CD4-positive, alpha-beta T cell treated with Interleukin-4 for 1 hour (primary cell): ENCODE measurements at regions not wholly inside any gene's neighbourhood (a gene's known extent, or its start where the extent isn't known, plus 50 kb on each side); places are given as distances from the start of the nearest gene placed in this dataset.

Source experiments
- DNase-seq, 2 donors: peaks; one replicate each; pipeline ENCODE4 v3.0.0-alpha.2; 2020 to 2022

DNA sequence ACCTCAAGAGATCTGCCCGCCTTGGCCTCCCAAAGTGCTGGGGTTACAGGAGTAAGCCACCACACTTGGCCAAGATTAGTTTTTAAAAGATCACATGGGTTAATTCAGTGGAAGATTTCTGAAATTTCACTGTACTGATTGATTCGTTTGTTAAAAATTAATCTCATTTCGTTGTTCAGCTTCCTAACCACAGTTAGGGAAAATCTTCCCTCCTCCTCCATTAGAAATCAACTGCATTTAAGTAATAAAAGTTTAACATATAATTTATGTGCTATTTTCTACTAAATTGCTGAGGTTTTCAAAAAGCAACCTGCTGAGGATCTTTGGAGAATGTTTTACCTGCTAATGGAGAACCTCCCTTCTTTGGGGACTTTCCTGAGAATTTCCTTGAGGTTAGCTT, 522.4 kb downstream of the GATA3 start:
- no peak for DNase-seq

DNA sequence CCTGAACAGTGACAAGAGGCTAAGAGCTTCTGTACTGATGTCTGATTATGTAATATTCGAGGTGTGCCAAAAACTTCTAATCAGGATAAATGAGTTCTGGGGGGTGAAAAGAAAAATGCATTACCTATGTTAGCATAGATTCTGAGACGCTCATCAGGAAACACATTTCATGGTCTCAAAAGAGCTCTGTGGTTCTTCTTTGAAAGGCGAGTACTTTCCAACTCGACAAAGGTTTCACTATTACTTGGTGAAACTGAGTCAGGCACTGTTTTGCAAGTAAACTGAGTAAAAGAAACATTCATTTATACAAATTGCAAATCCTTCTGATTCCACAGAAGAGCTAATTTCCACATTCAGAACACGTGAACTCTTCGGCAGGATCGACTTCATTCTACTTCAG, 523.2 kb downstream of the GATA3 start:
- DNase-seq = no peak

DNA sequence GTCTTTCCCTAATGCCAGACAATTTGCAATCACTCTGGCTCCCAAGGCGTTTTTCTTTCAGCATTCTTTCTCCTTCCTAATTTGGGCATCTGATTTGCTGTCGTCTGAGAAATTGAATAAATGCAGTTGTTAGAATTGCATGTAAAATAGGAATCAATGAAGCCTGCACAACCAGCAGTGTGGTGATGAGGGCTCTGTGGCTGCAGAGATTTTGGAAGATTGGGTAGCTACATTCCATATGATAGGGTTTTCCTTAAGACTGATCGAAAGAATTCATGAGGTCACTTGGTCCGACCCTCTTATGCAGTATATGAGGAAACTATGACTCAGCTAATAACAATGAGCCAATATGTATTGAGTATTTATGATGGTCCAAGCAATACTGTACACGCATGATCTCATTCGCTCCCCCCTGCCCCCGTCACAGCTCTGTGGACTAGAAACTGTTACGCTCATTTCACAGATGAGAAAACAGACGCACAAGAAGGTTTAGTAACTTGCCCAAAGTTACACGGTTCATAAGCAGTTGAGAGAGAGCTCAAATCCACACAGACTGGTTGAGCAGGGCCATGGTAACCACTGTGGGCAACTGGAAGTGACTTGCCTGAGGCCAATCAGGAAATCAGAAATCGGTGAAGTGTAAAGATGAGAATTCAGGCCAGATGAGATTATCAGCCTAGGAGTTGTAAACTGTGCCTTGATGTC, 527.2 kb downstream of the GATA3 start:
- DNase-seq = no peak

DNA sequence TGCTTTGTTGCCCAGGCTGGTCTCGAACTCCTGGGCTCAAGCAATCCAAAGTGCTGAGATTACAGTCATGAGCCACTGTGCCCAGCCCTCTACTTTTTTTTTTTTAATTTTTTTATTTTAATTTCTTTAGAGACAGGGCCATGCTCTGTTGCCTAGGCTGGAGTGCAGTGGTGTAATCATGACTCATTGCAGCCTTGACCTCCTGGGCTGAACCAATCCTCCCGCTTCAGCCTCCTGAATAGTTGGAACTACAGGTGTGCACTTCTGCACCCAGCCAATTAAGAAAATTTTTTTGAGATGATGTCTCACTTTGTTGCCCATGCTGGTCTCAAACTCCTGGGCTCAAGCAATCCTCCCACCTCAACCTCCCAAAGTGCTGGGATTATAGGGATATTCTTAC, 528.6 kb downstream of the GATA3 start:
- no peak for DNase-seq

DNA sequence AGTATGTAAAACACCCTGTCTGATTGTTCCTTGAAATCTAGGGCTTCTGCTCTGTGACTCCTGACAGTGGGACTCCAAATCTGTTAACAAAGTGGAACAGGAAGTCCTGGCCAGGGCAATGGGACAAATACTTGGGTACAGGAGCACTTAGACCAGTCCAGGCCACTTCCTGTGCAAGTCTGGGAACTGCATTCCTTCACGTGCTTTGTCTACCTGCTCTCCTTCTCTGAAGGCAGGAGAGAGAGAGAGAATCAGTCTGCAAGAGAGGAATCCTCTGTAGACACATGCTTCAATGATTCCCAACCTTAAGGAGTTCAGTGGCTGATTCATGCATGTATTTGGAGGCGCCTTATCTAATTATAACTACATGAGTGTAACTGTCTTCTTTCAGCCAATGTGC, 530.2 kb downstream of the GATA3 start:
- no peak for DNase-seq

DNA sequence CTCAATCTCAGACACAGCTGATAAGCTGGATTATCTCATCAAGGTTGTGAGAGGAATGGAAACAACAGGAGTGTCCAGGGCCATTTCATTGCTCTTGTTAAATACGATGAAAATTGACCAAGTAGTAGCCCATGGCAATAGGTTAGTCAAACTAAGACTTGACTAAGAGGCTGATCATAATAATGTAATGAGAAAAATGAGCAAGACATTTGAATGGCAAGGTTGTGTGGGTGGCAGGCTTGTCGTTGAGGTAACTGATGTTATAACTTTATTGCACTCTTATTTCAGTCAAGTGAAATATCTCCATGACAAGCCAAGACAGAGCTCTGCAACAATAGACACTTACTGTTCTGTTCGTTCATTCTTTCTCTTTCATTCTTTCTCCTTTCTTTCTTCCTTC, 532.0 kb downstream of the GATA3 start:
- DNase-seq = no peak

DNA sequence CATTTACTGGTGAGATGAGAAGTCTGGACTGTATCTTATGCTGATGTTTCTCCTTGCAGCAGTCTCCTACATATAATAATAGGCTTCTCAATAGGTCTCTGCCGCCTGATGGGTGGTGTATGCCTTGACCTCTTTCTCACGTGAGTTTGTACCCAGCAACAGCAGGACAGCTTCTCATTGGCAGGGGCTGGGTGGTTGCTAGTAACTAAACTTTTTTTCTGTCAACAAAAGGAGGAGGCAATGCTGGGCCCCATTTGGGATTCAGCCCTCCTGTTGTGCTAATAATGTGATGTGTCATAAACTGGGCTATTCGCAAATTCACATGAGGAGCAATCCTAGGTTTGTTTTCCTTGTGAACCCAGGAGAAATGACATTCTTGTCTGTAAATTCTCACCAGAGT, 533.6 kb downstream of the GATA3 start:
- DNase-seq = no peak

DNA sequence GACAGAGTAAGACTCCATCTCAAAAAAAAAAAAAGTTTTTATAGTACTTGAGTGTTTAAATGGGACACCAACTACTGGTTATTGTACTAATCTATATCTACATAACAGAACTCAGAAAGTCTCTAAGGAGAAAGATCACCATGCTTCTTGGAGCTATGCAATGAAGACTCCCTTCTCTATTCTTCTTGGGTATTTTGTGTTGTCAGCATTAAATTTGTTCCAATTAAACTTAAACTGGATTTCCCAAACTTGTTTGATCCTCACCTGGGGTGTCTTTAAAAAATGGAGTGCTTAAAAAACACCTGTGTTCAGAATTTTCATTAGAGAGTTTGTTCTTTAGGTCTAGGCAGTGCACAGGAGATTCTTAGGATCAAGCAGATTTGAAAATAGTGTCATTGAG, 536.0 kb downstream of the GATA3 start:
- DNase-seq = no peak

DNA sequence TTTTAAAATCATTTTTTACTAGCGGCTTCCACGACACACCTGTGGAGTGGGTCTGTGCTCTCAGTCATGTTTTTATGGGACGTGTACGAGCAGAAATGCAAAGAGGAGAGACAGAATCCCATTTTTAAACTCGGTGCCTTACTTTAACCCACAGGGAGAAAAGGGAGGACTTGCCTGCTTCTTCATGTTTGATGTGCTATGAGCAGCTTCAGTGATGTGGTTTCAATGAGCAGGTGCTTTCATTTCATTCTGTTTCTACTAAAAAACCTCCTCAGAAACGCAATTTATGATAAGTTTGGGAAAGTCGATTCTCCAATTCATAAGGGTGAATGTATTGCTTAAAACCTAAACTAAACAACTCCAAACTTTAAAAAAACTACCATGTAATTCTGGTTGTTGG, 537.2 kb downstream of the GATA3 start:
- DNase-seq = no peak

DNA sequence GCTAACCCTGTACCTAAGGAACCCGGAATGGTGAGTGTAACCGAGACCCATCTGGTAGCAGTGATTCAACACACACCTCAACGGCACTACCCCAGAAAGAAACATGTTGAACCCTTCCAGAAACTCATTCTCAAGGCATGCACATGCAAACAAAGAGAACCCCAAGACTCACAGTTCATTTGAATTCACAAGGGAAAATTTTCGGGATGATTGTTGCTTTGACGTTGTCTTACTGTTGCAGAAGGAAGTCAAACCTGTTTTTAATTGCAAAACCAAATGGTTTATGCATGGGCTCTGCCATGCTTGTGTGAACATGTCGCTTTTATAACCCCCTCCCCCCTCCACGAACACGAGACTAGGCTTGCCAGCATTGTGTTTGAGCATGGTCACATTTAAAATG, 539.7 kb downstream of the GATA3 start:
- DNase-seq = no peak

DNA sequence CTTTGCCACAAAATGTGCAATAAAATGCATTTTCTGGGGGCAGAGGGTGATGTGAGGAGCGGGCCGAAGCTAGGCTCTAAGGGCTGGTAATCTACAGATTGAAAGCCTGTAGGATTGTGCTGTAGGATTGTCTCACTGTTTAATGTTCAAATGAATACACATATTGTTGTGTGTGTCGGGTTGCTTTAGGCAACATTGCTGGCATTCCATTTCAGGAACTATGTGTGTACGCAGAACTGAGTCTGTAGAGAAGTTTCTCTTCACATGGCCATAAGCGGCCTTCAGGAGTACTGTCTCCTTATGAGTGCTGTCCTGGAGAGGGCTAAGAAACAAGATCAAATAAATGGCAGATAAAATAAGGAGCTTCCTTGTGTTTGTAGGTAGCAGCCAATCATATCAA, 540.2 kb downstream of the GATA3 start:
- DNase-seq = no peak

DNA sequence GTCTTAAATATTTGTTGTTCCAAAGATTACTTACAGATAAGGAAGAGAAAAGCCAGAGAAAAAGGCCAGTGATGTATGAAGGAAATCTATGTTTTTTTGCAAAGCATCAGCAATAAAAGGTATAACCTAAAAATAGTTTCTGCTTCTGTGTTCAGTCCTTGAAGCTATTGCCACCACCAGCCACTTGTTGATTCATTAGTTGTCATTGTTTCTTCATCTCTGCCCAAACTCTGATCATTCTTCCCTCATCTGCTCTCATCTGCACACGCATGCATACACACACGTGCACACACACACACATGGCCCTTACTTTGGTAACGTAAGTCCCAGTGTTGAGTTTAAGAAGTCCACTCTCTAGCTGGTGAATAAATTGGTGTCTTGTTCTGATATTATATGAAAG, 540.7 kb downstream of the GATA3 start:
- no peak for DNase-seq

DNA sequence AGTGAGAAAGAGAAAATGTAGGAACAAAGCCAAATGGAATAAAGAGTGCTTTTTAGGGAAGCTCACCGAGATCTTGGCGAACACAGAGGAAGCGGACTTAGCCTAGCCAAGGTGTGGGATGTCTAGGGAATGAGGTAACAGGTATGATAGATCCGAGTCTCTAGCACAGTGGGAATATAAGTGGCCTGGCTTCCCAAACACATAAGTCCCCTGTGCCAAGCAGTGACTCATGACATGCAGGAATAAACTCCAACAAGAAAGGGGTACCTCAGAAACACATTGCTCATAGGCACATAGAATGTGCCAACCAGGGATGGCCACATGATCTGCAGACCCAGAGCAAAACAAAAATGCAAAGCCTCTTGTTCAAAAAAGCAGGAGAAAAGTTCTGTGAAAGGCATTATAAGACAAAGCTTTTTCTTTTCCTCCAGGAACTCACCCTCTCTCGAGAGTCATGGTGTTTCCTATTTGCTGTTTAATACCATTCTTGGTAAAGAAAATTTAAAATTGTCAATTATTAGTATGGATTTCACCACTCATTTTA, 542.5 kb downstream of the GATA3 start:
- DNase-seq = no peak

DNA sequence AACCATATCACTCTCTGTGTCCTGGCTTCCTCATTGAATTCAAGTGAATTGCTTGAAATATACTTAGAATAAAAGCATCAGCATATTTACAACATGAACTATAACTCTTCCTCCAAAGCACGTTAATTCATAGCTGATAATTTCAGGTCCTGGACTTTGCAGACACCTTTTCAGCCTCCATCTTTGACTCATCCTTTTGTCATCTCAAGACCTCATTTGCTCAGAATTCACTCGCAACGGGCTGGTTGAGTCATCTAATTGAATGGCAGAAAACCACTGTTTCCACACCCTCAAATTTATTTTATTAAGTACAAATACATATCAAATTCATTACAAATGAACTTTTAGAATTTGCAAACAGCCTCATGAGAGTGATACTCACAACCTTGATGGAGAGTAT, 545.7 kb downstream of the GATA3 start:
- no peak for DNase-seq

DNA sequence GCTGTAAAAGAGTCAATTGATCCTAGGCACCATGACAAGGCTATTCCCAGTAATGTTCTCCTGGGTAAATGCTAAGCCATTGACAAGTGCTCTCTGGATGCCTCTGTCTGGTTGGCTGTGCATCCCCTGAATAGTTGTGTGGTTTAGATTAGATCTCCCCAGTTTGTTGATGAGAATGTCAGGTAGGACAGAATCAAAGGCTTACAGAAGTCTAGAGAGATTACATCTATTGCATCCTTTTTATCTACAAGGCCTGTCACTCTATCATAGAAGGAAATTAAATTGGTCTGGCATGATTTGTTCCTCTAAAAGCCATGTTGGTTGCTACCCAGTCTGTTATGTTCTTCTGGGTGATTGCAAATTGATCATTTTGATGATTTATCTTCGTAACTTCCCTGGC, 548.3 kb downstream of the GATA3 start:
- DNase-seq = no peak

DNA sequence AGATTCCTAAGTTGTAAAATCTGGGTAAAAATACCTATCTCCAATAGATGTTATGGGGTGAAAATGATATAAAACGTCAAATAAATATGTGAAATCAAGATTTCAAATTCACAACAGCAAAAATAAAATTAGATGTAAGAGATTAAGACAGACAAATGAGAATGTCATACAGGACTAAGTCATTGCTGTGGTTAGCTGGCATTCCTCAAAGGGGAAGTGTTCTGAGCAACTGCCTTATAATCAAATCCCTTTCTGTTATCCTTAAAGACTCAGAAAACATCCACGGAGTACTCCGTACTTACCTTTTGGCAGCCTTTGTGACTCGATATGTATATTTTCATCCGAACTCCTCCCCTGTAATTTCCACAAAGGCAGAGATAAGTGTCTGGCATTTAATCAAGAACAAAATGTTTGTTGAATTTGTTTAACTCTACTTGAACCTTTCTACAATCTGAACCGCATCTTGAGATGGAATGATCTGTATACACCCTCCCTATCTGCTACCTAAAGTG, 559.6 kb downstream of the GATA3 start:
- no peak for DNase-seq

DNA sequence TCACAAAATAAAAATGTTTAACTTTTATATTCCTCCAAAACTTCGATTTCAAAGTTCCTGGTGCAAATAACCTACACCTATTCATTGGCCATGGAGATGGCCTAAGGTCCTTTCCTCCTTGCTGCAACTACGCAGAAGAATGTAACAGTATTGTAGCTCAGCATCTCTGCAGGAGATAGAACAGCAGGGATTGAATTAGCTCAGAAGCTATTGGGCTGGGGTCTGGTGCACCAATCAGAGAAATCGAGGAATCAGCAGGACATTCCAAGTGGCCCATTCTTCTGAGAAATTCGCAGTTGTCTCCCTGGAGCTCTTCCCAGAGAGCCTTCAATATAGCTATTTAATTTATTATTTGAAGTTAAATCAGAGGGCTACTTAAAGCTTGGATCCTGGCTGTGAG, 560.6 kb downstream of the GATA3 start:
- DNase-seq = no peak

DNA sequence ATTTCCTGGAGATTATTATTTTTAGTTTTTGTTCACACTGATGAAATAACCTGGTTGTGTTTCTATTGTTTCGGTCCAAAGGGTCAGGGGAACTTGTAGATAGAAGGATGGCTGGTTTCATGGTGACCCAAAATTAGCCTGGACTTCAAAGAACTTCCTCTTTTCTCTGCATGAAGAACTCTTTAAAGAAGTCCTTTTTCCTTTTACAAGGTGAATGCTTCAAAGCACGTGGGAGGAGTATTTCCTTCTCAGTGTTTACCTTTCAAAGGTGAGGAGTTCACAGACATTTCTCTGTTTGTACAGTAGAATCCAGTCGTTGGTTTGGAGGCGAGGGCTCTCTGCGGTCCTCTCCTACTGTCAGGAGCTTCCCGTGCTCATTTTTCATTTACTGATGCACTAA, 561.7 kb downstream of the GATA3 start:
- DNase-seq = no peak

DNA sequence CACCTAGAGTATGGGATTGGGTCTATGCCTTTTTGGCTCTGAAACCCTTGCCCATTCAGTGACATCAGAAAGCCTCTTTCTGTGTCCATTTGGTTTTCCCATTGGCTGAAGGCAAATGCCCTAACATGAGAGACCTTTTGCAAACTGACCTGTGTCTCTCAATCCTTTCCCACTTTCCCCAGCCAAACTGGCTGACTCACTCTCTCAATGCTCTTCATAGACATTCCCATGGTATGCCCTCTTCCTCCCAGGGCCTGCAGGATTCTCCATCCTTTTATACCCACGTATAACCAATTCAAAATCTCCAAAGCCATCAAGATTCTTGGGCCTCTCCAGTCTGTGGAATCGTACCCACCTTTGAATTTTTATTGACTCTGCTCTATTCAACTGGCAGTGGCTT, 563.3 kb downstream of the GATA3 start:
- DNase-seq = no peak

DNA sequence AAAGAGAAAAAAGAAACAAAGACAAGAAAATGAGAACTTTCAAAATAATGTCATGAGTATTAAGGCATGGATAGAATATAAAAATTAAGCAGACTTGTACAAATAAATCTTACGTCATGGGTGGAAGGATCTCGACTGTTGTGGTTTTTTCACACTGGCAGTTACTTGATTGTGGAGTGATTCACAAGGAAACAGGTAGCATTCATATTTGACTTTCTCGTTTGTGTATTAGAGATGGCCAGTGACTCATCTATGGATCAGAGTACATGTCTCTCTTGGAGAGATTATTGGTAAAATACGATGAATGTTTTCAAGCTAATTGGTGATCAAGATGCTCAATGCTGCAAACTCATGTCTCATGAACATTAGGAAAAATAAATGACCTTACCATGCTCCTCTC, 564.3 kb downstream of the GATA3 start:
- DNase-seq = no peak

DNA sequence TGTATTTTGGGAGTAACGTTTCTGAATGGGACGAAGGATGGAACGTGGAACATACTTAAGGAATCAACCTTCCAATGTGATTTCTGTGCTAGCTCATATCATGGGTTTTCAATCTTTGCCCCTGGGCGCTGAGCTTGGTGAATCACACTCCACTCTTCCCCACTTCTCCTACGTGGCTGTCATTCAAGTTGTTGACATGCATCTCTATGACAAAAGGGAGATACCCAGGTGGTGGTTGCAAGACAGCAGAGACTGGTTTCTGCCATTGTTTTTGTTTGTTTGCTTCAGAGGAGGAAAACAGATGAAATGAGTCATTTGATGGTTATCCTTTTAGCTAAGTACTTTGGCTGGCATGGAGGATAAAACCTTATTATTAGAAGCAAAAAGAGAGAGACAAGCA, 573.9 kb downstream of the GATA3 start:
- no peak for DNase-seq

DNA sequence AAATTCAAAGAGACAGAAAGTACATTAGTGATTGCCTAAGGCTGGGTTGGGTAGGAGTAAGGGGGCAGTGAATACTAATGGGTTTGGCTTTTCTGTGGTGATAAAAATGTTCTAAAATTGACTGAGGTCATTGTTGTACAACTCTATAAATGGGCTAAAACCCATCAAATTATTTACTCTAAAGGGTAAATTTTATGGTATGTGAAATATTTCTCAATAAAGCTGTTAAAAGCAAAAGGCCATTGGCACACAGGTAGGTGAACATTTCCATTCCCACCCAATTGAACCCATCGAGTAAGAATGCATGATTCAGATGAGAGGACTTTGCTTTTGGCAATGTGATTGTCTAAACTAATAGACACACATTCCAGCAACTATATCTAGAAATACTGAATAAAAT, 579.4 kb downstream of the GATA3 start:
- DNase-seq = no peak

DNA sequence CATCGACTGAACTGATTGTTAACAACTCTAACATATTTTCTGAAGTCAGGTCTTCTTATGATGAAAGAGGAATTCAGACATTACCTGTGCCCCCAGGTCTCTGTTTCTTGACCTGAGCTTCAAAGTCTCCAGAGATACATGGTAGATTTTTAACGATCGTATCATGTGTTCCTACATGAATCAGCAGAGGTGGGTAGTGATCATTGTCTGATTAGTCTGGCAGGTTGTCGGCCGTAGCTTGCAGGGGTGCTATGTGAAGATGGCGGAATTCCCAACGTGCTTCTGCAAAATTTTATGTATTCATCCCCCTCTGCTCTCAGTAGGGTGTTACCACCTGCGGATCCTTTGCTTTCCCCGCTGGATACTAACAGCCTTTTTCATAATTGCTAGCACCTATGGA, 581.9 kb downstream of the GATA3 start:
- no peak for DNase-seq

DNA sequence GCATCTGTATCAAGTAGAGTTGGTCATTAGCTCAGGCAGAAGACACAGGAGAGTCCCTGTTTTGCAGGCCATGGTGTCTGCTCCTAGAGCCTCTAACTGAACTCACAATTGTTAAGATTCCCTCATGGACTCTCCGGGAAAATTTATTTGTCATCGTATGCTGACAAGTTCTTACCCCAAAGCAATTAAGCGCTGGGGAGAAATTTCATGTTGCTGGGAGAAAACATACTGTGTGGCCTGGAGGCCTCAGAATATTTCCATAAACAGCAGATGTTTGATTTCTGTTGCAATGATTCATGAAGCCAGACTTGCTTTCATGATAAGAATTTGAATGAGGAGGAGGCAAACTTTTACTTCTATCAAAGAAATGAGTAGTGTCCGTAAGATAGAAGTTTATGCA, 583.2 kb downstream of the GATA3 start:
- DNase-seq = no peak

DNA sequence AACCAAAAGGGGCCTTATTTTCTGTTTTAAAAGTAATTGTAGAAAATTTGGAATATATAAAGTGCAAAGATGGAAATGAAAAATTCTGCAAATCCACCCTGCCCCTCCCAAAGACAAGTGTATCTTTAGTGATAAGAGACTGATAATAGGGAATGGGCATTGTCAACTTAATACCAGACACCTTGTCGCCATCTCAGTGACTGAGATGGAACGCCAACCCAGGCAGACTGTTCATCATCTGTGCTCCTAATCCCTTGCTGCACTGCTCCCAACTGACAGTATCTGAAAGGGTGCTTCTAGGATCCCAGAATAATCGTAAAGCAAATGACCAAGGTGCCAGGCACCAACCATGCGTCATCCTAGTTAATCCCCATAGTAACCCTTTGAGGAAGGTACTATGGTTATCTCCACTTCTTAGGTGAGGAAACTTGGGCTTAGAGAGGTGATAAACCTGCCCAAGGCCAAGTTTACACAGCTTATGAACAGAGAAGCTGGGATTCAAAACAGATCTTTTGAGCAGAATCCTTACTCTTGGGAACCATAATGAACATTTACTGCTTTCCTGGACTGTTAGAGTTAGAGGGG, 583.7 kb downstream of the GATA3 start:
- no peak for DNase-seq
